Pancreas (tissue), 10 donors: ENCODE measurements at regions not wholly inside any gene's neighbourhood (a gene's known extent, or its start where the extent isn't known, plus 50 kb on each side); places are given as distances from the start of the nearest gene placed in this dataset.
A peak's percentile ranks its signal among the peaks of the same experiment; 100 is the strongest.

ENCODE experiments used
- ATAC-seq, 4 donors: fragments of 200-7000 bp; cut with Tn5 transposase; one replicate each; pipeline versions ENCODE4 v1.8.0 to v1.9.1; 2020; ENCODE audit warnings: mild to moderate bottlenecking in 4 of 4, moderate library complexity in 4 of 4
- DNase-seq, 6 donors: peaks; one replicate each; pipeline ENCODE4 v3.0.0-alpha.2; 2020
- FAIRE-seq: peaks from 2 replicates; lab custom pipeline; 2012; peaks lifted over from hg19 to GRCh38; lab: Jason Lieb, UNC
- H3K27ac ChIP-seq, 4 donors: fragments of 200-600 bp; sonication (generic); 1 replicate in 3 of 4; 2 replicates in 1 of 4; pipeline versions ENCODE4 v1.5.0 to v1.8.0; 2020
- H3K27me3 ChIP-seq, 4 donors: fragments of 200-600 bp; one replicate each; pipeline ENCODE4 v1.8.0; 2021
- H3K36me3 ChIP-seq, 3 donors: fragments of 200-600 bp; sonication (generic) in 1 of 3; one replicate each; pipeline versions ENCODE4 v1.5.0 to v1.8.0; 2020 to 2021
- H3K4me1 ChIP-seq, 3 donors: fragments of 200-600 bp; one replicate each; pipeline ENCODE4 v1.8.0; 2021
- H3K4me3 ChIP-seq, 4 donors: fragments of 200-600 bp; sonication (generic) in 2 of 4; one replicate each; pipeline versions ENCODE4 v1.5.0 to v1.8.0; 2020 to 2021
- H3K9me3 ChIP-seq, 4 donors: fragments of 200-600 bp; one replicate each; pipeline ENCODE4 v1.8.0; 2021
- CTCF ChIP-seq, 4 donors: fragments of 200-600 bp; sonication (generic) in 3 of 4; IDR thresholded peaks; one replicate each; pipeline versions ENCODE4 v1.5.0 to v1.8.0; 2021; ENCODE audit warnings: antibody characterized with exemption in 4 of 4
- WGBS, 2 donors: extraction: QIAGEN DNeasy Blood & Tissue Kit; methylation state at CpG; one replicate each; pipeline ENCODE4 v1.1.7; 2013; 5-methylcytosine and 5-hydroxymethylcytosine counted together
- intact Hi-C, 3 donors: fragments of 100-400 bp; cut with DNase I; formaldehyde crosslinking; loops; one replicate each; pipeline versions ENCODE4 v1.11.1 to v1.14.2; 2022
- donor health status: healthy with polysubstance abuse.
- donor health status: DM: no; HTN: no; CAD: no; lungs with moderate emphysema.
- donor health status: DM: no; HTN: no; CAD: no.
- donor health status: control.
- donor health status: control.
- donor health status: Bipolar disorder and iron deficiency.
- donor health status: DM: yes; HTN: yes; CAD: no.
- donor health status: DM: no; HTN: no; CAD: no.
- donor health status: DM: no; HTN: no; CAD: no.
- donor health status: DM: yes; HTN: yes; CAD: no.

- H3K27ac ChIP-seq = no peak overlapping the region
- H3K4me1 ChIP-seq = no peaks in the 10 kb centered on the region
- no peak overlapping the region for H3K4me3 ChIP-seq
- 37 to 48% methylated on average over 4 of the region's 4 CpGs for WGBS, 2 donors
- H3K9me3 ChIP-seq = no peaks in the 10 kb centered on the region
- FAIRE-seq (no peak), DNase-seq (no peak), ATAC-seq (no peak)
- H3K36me3 ChIP-seq = no peaks in the 10 kb centered on the region
- H3K27me3 ChIP-seq = no peaks in the 10 kb centered on the region
- no peak for TF ChIP-seq CTCF (IDR thresholded peaks at IDR 0.05)
- intact Hi-C loops = no loop called here
Observed at GRCh38 chr9:23447944-23448343, 378.1 kb downstream of the ELAVL2 start.

- no peak for ATAC-seq
- Histone ChIP-seq H3K4me3 (no peak overlapping the region), H3K4me1 (no peaks in the 10 kb centered on the region), H3K9me3 (no peaks in the 10 kb centered on the region), H3K36me3 (no peaks in the 10 kb centered on the region), H3K27me3 (no peaks in the 10 kb centered on the region), H3K27ac (no peak overlapping the region)
- TF ChIP-seq CTCF (IDR thresholded peaks at IDR 0.05) = no peak
- DNase-seq = peak in 1 of 6 donors; percentile 48
- intact Hi-C loops = no loop called here
- 78 to 87% methylated on average over 32 of the region's 32 CpGs for WGBS, 2 donors
- no peak for FAIRE-seq
Observed at GRCh38 chr9:23451802-23452418, 374.1 kb downstream of the ELAVL2 start.

GRCh38 chr9:23464275-23464674, 361.8 kb downstream of the ELAVL2 start:
- ATAC-seq (no peak), FAIRE-seq (no peak), DNase-seq (no peak)
- no peak overlapping the region for H3K27ac ChIP-seq
- no peaks in the 10 kb centered on the region for H3K36me3 ChIP-seq
- no peak for TF ChIP-seq CTCF (IDR thresholded peaks at IDR 0.05)
- no peaks in the 10 kb centered on the region for H3K27me3 ChIP-seq
- H3K4me1 ChIP-seq = no peaks in the 10 kb centered on the region
- intact Hi-C loops = no loop called here
- no peaks in the 10 kb centered on the region for H3K9me3 ChIP-seq
- WGBS, 2 donors = 62 to 67% methylated on average over 4 of the region's 4 CpGs
- H3K4me3 ChIP-seq = no peak overlapping the region

GRCh38 chr9:23467276-23467675, 358.8 kb downstream of the ELAVL2 start:
- ATAC-seq = no peak
- H3K4me3 ChIP-seq = no peak overlapping the region
- H3K4me1 ChIP-seq = no peaks in the 10 kb centered on the region
- no peak for DNase-seq
- H3K36me3 ChIP-seq = no peaks in the 10 kb centered on the region
- TF ChIP-seq CTCF (IDR thresholded peaks at IDR 0.05) = no peak
- no peak overlapping the region for H3K27ac ChIP-seq
- H3K27me3 ChIP-seq = no peaks in the 10 kb centered on the region
- H3K9me3 ChIP-seq = no peaks in the 10 kb centered on the region
- intact Hi-C loops = no loop called here
- FAIRE-seq = no peak
- 53 to 78% methylated on average over 4 of the region's 4 CpGs for WGBS, 2 donors

- Histone ChIP-seq H3K9me3 (no peaks in the 10 kb centered on the region), H3K4me1 (no peaks in the 10 kb centered on the region), H3K4me3 (no peak overlapping the region), H3K27me3 (no peaks in the 10 kb centered on the region), H3K27ac (no peak overlapping the region), H3K36me3 (no peaks in the 10 kb centered on the region)
- 64 to 75% methylated on average over 2 of the region's 2 CpGs for WGBS, 2 donors
- no peak for DNase-seq
- no peak for ATAC-seq
- intact Hi-C loops = no loop called here
- TF ChIP-seq CTCF (IDR thresholded peaks at IDR 0.05) = no peak
- FAIRE-seq = no peak
Observed at GRCh38 chr9:23477908-23478307, 348.1 kb downstream of the ELAVL2 start.
